HG03442 (cell line): ENCODE measurements at regions not wholly inside any gene's neighbourhood (a gene's known extent, or its start where the extent isn't known, plus 50 kb on each side); places are given as distances from the start of the nearest gene placed in this dataset.
"Not testable (repeated sequence)": the region's sequence is repeated elsewhere in the genome, so short reads cannot be mapped to it uniquely, and the experiment has no call there.

ENCODE experiments used
- ATAC-seq: cut with Tn5 transposase; IDR thresholded peaks from one replicate; pipeline ENCODE4 v1.9.1; 2021; ENCODE audit warnings: mild to moderate bottlenecking, moderate library complexity; ENCODE audit not compliant: unreplicated experiment

DNA sequence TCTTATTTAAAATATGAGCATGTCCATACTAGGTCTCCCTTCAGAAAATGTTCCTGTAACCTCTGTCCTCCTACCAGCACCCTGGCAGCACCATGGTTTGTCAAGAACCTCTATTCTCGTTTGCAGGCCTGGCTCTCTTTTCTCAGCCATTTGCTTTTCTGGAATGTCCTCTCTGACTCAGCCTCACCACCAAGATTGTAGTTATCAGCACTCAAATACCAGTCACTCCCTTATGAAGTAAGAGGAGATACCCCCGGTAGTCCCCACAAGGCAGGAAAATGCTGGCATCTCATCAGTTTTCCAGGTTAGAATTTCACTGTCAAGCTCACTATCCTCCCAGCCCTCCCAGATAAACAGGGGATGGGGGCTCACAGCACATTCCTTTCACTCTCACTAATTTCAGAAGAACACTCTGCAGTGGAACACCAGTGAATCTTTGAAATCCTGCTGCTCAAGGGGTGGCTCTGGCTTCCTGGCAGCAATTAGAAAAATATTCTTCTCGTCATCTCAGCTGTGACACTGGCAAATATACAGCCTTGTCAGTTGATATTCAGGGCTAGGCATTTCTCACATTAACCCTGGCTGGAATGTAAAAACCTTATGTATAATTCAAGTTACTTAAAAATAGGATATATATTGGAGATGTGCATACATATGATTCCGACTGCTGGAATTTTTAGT lies 129.2 kb downstream of the TBX18 start:
- no peak for ATAC-seq

GRCh38 chr6:84633771-84634170 lies 130.6 kb downstream of the TBX18 start:
- no peak for ATAC-seq

- ATAC-seq: not testable (repeated sequence)
Observed at GRCh38 chr6:84626527-84626926, 137.9 kb downstream of the TBX18 start.

DNA sequence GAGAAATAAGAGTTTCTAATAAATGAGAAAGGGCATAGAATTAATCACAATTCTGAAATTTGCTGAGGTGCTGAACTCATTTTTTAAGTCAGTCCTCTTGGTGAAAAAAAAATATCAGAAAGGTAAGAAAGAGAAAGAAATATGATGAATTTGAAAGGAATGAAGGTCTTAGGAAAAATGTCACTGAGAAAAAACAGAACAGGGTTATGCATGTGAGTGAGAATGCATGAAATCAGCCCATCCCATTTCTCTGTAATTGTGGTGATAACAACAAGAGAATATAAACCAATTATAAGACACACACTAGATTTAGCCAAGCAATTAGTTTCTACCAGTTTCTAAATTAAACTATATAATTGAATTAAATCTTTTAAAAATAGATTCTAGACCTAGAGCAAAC lies 138.9 kb downstream of the TBX18 start:
- no peak for ATAC-seq

DNA sequence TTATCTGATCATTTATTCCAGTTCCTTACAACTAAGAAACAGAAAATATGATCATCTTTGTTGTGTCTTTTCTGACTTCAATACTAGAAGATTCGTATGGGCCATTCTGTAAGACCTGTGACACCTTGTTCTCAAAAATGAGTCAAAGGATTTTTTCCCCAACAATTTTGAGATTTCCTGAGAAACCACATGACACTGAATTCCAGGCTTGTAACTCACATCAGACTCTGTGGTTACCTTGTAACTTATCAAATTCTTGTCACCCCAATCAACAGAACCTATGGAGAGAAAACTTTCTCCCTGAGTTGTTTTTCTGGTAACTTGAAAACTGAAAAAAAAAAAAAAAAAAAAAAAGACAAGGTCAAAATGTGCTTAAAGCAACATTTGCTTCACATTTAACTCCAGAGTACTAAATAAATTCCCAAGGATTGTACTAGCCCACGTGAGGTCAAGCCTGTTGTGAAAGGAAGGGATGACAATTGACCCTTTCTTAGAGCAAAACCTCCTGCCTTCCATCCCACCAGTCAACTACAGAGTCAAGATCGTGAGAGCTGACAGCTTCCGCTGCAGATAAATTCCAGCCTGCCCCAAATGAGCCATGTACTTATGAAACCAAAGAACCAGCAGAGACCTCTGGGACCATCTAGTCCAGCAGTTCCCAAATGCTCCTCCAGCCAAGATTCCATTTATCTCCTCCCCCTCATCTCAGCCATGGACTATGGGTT lies 140.3 kb downstream of the TBX18 start:
- no peak for ATAC-seq

GRCh38 chr6:84618836-84619235 lies 145.6 kb downstream of the TBX18 start:
- ATAC-seq: no peak

DNA sequence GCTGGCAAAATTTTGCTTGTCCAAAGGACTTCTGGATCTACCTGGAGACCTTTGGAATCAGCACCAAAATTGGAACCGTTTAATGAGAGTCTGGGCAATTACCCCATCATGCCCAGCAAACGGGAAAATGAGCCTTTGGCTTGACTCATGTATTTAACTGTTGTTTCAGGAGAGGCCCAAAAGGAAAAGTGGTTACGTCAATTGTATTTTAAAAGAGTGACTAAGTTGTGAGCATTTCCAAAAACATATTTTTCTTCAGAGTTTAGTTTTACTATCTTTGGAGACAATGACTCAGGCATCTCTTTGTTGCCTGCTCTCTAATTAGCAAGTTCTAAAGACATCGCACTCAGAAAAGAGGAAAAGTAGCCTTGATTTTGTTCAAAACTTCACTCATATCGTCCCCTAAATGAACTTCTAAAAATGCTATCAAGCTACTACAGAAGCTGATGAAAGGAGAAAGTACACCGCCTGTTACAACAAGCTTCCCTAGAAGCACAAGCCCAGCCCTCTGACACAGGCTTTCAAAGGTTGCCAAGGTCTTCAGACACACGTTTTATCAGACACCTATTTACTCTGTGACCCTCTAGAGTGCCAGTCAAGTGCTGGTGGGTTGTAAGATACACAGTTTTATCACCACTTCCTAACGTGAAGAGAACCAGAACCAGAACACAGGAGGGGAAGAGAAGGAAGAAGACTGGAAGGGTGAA lies 146.2 kb downstream of the TBX18 start:
- no peak for ATAC-seq

- ATAC-seq: no peak
Observed at GRCh38 chr6:84615987-84616386, 148.4 kb downstream of the TBX18 start.

DNA sequence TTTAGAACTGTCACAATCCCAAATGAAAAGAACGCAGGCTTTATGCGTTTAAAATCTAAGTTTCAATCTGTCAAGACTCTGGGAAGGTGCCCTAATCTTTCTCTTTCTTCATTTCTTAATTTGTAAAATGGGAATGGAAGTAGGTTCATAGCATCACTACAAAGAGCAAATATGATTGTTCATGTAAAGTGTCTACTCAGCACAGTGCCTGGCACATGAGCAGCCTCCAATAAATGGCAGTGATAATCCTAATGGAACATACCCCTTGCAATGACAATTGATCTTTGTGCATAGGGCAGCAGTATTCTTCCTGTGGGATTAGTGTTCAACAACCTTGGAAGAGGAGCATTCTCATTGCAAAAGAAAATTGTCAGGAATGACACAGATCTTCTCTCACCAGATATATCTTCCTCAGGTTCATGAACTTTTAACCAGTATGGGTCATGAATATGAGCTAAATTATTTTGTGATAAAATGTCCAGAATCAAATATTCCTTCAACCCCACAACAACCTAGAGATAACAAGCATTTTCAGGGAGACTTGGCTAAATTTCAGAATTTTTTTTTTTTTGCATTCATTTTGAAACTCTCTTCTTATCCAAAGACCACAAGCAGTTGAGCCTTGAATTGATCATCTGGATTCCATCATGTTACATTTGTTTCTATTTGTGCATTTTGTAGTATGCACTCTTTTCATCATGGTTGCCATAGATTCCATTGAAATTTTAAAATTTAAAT lies 149.1 kb downstream of the TBX18 start:
- ATAC-seq: no peak

- no peak for ATAC-seq
Observed at GRCh38 chr6:84606860-84607259, 157.5 kb downstream of the TBX18 start.

- no peak for ATAC-seq
Observed at GRCh38 chr6:84605298-84605697, 159.1 kb downstream of the TBX18 start.

- no peak for ATAC-seq
Observed at GRCh38 chr6:84601366-84601765, 163.0 kb downstream of the TBX18 start.

DNA sequence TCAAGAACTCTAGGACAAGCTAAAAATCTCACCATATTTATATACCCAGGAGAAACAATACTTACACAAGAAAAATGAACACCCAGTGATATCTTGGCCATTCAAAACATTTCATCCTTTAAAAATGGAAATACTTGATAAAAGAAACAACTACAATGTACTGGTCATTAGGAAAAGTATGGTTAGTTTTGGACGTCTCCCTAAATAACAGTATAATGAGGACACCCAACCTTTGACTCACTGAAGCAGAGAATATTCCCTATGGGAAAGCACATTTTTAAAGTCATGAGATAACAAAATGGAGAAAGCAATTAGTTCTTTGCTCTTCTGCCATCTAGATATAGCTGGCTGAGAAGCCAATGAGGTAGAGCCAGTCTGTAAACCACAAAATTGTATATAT lies 164.4 kb downstream of the TBX18 start:
- ATAC-seq: no peak

DNA sequence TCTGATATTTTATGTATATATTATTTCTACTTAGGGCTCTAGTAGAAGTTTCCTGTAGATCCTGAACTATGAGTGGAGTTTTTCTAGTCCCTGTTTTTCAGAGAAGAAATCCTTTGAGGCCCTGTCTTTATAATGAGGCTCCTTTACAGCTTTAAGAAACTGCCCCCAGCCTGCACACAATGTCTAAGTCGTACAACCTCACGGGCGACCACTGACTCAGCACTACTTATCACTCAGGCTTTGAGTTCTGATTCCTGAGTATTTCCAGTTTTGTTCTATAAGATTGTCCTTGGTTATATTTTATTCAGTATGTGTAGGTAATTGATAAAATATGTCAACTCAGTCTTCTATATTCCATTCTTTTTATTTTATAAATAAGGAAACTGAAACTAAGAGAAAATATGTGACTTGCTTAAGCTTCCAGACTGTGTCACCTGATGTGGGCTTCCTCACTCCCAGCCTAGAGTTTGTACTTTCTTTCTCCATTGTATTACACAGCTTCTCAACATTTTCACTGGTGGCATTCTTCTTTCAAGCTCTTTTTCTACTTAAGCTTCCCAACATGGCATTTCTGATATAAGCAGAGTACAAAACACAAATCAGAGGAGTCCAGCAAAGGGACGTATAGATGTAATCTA lies 167.0 kb downstream of the TBX18 start:
- no peak for ATAC-seq

DNA sequence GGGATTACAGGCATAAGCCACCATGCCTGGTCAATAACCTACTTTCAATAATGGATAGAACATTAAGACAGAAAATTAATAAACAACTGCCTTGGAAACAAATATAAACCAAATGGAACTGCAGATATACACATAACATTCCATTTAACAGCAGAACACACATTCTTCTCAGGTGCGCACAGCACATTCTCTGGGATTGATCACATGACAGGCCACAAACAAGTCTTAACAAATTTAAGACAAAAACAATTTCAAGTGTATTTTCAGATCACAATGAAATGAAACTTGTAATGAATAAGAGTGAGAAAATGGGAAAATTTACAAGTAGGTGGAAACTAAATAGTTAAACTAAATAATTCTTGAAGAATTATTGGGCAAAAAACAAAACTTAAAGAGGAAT lies 167.9 kb downstream of the TBX18 start:
- ATAC-seq: no peak

DNA sequence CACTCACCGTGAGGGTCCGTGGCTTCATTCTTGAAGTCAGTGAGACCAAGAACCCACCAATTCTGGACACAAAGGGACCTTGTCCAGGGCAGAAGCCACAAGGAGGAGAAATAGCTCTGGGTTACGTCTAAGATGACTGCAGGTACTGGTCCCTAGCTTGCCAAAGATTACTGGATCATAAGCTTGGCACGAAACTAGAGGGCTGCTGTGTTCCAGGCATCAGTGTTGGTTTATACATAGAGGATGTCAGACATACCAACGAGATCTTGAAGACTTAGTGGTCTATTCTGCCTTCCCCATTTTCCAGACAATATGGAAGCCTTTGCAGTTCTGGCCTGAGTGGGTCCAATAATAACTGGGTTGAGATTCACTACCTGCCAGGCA lies 175.7 kb downstream of the TBX18 start:
- ATAC-seq: no peak

DNA sequence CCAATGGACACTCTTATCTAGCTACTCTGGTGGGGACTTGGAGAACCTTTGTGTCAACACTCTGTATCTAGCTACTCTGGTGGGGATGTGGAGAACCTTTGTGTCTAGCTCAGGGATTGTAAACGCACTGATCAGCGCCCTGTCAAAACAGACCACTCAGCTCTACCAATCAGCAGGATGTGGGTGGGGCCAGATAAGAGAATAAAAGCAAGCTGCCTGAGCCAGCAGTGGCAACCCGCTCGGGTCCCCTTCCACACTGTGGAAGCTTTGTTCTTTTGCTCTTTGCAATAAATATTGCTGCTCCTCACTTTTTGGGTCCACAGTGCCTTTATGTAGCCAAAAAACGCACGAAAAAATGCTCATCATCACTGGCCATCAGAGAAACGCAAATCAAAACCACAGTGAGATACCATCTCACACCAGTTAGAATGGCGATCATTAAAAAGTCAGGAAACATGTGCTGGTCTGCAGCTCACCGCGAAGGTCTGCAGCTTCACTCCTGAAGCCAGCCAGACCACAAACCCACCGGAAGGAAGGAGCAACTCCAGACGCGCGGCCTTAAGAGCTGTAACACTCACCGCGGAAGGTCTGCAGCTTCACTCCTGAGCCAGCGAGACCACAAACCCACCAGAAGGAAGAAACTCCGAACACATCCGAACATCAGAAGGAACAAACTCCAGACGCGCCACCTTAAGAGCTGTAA lies 176.3 kb downstream of the TBX18 start:
- ATAC-seq: not testable (repeated sequence)

DNA sequence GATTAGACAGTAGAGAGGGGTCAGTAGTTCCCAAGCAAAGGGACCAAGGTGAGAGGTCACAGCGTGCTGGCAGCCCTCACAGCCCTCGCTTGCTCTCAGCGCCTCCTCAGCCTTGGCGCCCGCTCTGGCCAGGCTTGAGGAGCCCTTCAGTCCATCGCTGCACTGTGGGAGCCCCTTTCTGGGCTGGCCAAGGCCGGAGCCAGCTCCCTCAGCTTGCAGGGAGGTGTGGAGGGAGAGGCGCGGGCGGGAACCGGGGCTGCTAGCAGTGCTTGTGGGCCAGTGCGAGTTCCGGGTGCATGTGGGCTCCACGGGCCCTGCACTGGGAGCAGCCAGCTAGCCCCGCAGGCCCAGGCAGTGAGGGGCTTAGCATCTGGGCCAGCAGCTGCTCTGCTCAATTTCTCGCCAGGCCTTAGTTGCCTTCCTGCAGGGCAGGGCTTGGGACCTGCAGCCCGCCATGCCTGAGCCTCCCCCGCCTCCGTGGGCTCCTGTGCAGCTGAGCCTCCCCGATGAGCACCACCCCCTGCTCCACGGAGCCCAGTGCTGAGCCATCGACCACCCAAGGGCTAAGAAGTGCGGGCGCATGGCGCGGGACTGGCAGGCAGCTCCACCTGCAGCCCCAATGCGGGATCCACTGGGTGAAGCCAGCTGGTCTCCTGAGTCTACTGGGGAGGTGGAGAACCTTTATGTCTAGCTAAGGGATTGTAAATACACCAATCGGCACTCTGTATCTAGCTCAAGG lies 177.0 kb downstream of the TBX18 start:
- not testable (repeated sequence) for ATAC-seq

- ATAC-seq: no peak
Observed at GRCh38 chr6:84583784-84584183, 180.6 kb downstream of the TBX18 start.

DNA sequence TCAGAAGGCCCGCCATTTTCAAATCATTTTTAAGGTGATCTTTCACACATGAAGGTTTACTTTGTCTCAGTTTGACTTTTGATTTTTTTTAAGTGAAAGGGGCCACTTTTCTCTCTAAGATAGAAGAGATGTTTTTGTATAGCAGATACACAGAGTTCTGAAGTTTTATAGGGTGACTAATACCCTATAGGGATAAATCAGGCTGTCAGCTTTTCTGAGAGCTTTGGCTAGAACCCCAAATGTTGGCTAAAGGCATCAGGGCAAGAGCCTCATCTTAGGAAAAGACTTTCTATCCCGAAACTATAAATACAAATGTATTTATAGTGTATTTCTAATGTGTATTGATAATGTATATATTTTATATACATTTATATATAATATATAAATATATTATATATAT lies 181.4 kb downstream of the TBX18 start:
- ATAC-seq: no peak
